HL-60 (cell line): ENCODE measurements at regions not wholly inside any gene's neighbourhood (a gene's known extent, or its start where the extent isn't known, plus 50 kb on each side); places are given as distances from the start of the nearest gene placed in this dataset.
A peak's percentile ranks its signal among the peaks of the same experiment; 100 is the strongest.

Experiments used
- DNase-seq, 2 experiments: peaks; one replicate each; pipeline ENCODE4 v3.0.0-alpha.2; 2010 to 2020; ENCODE audit warnings: low read depth in 1 of 2, low spot score in 1 of 2
- H3K27ac ChIP-seq: fragments of 250-450 bp; sonication (Bioruptor Pico); replicated peaks from 2 replicates; pipeline ENCODE4 v1.5.1; 2020; ENCODE audit warnings: mild to moderate bottlenecking, moderate library complexity
- H3K27me3 ChIP-seq: fragments of 250-450 bp; sonication (Bioruptor Pico); 2 replicates; pipeline ENCODE4 v1.5.1; 2021; ENCODE audit warnings: mild to moderate bottlenecking, moderate library complexity; ENCODE audit not compliant: insufficient read depth, poor library complexity, severe bottlenecking
- H3K4me3 ChIP-seq: replicated peaks from 2 replicates; pipeline ENCODE4 v1.5.1; 2011; ENCODE audit warnings: mild to moderate bottlenecking, control low read depth, low read length; ENCODE audit not compliant: insufficient read depth
- GABPA ChIP-seq: IDR thresholded peaks from 2 replicates; pipeline ENCODE4 v1.6.1; 2012; ENCODE audit warnings: low read depth
- POLR2AphosphoS5 ChIP-seq: IDR thresholded peaks from 2 replicates; pipeline ENCODE4 v1.6.1; 2012; ENCODE audit warnings: low read depth
- REST ChIP-seq: IDR thresholded peaks from 2 replicates; pipeline ENCODE4 v1.6.1; 2012; ENCODE audit warnings: low read depth; ENCODE audit not compliant: insufficient replicate concordance
- SPI1 ChIP-seq: IDR thresholded peaks from 2 replicates; pipeline ENCODE4 v1.6.1; 2012; ENCODE audit warnings: low read depth, mild to moderate bottlenecking, borderline replicate concordance
- TF ChIP-seq, protein P1 (sequence below): IDR thresholded peaks from one replicate; pipeline ENCODE4 v1.5.1; 2011; ENCODE audit warnings: low read length, control low read depth, inconsistent platforms; ENCODE audit not compliant: insufficient read depth

GRCh38 chr6:68134796-68135195 is 500.3 kb upstream of the ADGRB3 start:
- no peak for DNase-seq
- TF ChIP-seq POLR2AphosphoS5 (no peak), GABPA (no peak), REST (no peak), SPI1 (no peak)
- TF ChIP-seq, protein P1, sequence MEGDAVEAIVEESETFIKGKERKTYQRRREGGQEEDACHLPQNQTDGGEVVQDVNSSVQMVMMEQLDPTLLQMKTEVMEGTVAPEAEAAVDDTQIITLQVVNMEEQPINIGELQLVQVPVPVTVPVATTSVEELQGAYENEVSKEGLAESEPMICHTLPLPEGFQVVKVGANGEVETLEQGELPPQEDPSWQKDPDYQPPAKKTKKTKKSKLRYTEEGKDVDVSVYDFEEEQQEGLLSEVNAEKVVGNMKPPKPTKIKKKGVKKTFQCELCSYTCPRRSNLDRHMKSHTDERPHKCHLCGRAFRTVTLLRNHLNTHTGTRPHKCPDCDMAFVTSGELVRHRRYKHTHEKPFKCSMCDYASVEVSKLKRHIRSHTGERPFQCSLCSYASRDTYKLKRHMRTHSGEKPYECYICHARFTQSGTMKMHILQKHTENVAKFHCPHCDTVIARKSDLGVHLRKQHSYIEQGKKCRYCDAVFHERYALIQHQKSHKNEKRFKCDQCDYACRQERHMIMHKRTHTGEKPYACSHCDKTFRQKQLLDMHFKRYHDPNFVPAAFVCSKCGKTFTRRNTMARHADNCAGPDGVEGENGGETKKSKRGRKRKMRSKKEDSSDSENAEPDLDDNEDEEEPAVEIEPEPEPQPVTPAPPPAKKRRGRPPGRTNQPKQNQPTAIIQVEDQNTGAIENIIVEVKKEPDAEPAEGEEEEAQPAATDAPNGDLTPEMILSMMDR = no peak
- Histone ChIP-seq H3K27ac (no peak overlapping the region), H3K4me3 (no peak overlapping the region), H3K27me3 (no peaks in the 10 kb centered on the region)

DNA sequence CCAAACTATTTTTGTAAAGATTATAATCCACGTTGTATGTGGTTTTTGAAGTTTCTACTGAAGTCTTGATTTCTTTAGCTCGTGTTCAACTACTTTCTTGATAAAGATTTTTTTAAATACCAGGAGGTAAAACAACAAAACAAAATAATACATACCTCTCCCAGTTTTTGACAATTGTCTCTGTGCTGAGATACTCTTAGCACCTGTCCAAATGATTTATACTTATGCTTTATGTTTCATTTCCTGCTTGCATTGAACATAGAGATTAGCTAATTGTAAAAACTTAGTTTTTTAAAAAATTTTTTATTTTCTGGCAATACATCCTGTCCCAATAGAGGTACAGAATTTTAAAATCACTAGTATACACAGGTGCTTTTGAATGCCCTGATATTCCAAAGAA is 506.9 kb upstream of the ADGRB3 start:
- no peak overlapping the region for H3K4me3 ChIP-seq
- TF ChIP-seq, protein P1 = no peak
- no peak for TF ChIP-seq POLR2AphosphoS5
- no peak for TF ChIP-seq REST
- no peak for TF ChIP-seq GABPA
- TF ChIP-seq SPI1 = no peak
- DNase-seq = no peak

GRCh38 chr6:68127074-68127473 is 508.0 kb upstream of the ADGRB3 start:
- Histone ChIP-seq H3K27ac (no peak overlapping the region), H3K27me3 (no peaks in the 10 kb centered on the region), H3K4me3 (no peak overlapping the region)
- no peak for DNase-seq
- TF ChIP-seq REST = peak; percentile 45
- TF ChIP-seq, protein P1 = no peak

More for the DNA sequence above, 506.9 kb upstream of the ADGRB3 start:
- Histone ChIP-seq H3K27me3 (no peaks in the 10 kb centered on the region), H3K27ac (no peak overlapping the region)
